ENCODE measurements at regions not wholly inside any gene's neighbourhood (a gene's known extent, or its start where the extent isn't known, plus 50 kb on each side); places are given as distances from the start of the nearest gene placed in this dataset.

DNA sequence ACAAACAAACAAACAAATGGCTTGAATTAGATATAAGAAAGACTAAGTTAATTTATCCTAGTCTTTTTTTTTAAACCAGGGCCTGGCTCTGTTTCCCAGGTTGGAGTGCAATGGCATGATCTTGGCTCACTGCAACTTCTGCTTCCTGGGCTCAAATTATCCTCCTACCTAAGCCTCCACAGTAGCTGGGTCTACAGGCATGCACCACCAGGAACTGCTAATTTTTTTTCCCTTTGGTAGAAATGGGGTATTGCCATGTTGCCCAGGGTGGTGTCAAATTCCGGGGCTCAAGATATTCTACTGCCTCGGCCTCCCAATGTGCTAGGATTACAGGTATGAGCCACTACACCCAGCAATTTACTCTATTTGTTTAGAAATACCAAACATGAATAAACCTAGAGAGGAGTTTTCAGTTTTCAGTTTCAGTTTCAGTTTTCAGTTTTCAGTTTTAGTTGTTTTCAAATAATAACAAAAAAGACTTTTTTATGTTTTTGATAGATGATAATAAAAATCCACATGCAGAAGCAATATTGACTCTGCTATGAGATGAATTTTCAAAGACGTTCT is 817.0 kb downstream of the FLRT2 start:
- CTCF ChIA-PET: interaction anchor here (0.6 kb wide), 1 partner anchor 488 kb away, joined by 3 read pairs; no protein-coding TSS in a partner anchor
- Mint-ChIP-seq H3K27ac (ENCODE audit: unreplicated experiment) (no peak overlapping the region), H3K36me3 (ENCODE audit: insufficient read depth, unreplicated experiment) (no peaks in the 10 kb centered on the region), H3K4me1 (ENCODE audit: low read depth, unreplicated experiment) (peaks cover 7% of the 10 kb centered on the region), H3K4me3 (ENCODE audit: low read depth, unreplicated experiment) (no peak overlapping the region), H3K9me3 (ENCODE audit: low read depth, unreplicated experiment) (peaks cover 3% of the 10 kb centered on the region), H3K27me3 (ENCODE audit: unreplicated experiment) (no peaks in the 10 kb centered on the region)
- TF ChIP-seq, protein P1, sequence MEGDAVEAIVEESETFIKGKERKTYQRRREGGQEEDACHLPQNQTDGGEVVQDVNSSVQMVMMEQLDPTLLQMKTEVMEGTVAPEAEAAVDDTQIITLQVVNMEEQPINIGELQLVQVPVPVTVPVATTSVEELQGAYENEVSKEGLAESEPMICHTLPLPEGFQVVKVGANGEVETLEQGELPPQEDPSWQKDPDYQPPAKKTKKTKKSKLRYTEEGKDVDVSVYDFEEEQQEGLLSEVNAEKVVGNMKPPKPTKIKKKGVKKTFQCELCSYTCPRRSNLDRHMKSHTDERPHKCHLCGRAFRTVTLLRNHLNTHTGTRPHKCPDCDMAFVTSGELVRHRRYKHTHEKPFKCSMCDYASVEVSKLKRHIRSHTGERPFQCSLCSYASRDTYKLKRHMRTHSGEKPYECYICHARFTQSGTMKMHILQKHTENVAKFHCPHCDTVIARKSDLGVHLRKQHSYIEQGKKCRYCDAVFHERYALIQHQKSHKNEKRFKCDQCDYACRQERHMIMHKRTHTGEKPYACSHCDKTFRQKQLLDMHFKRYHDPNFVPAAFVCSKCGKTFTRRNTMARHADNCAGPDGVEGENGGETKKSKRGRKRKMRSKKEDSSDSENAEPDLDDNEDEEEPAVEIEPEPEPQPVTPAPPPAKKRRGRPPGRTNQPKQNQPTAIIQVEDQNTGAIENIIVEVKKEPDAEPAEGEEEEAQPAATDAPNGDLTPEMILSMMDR (IDR thresholded peaks at IDR 0.05; ENCODE audit: unreplicated experiment): no peak
- BruUV-seq (replicated peaks): no TSS peak
- intact Hi-C loops (cut with micrococcal nuclease; ENCODE audit: unreplicated experiment): no loop called here
- no peak for DNase-seq

DNA sequence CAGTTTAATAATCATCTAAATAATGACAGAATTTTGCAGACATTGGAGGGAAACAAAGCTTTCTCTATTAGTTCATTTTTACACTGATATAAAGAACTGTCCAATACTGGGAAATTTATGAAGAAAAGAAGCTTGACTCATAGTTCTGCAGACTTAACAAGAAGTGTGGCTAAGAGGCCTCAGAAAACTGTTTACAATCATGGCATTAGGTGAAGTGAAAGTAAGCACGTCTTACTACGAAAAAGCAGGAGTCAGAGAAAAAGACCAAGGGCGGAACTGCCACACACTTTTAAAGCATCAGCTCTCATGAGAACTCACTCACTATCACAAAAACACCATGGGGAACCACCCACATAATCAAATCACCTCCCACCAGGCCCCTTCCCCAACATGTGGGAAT is 804.4 kb downstream of the FLRT2 start:
- no peak overlapping the region for H3K27ac Mint-ChIP-seq (ENCODE audit: unreplicated experiment)
- CTCF ChIA-PET: no interaction called here
- intact Hi-C loops (cut with micrococcal nuclease; ENCODE audit: unreplicated experiment): no loop called here
- no peak for DNase-seq
- no peaks in the 10 kb centered on the region for H3K4me1 Mint-ChIP-seq (ENCODE audit: low read depth, unreplicated experiment)
- BruUV-seq (replicated peaks): no TSS peak
- no peaks in the 10 kb centered on the region for H3K27me3 Mint-ChIP-seq (ENCODE audit: unreplicated experiment)
- H3K36me3 Mint-ChIP-seq (ENCODE audit: insufficient read depth, unreplicated experiment): no peaks in the 10 kb centered on the region
- TF ChIP-seq, protein P1 (IDR thresholded peaks at IDR 0.05; ENCODE audit: unreplicated experiment): no peak
- no peak overlapping the region for H3K4me3 Mint-ChIP-seq (ENCODE audit: low read depth, unreplicated experiment)
- no peaks in the 10 kb centered on the region for H3K9me3 Mint-ChIP-seq (ENCODE audit: low read depth, unreplicated experiment)

DNA sequence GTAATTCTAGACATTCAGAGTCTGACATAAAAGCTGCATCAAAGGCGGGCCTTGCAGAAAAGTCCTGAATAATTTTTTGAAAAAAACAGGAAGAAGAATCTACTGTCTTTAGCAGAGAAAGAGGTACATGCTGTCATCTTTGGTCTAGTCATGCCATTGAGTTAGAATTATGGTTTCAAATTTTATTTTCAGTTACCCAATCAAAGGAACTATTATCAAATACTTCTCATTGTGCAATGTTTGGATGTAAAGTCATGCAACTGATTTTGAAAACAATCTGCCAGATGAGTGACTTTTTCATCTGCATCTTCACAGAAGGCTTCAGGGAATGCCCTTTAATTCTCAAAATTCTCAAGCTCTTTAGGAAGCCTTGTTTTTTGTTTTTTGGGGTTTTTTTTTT is 803.5 kb downstream of the FLRT2 start:
- DNase-seq: no peak
- intact Hi-C loops (cut with micrococcal nuclease; ENCODE audit: unreplicated experiment): no loop called here
- no peaks in the 10 kb centered on the region for H3K36me3 Mint-ChIP-seq (ENCODE audit: insufficient read depth, unreplicated experiment)
- no peaks in the 10 kb centered on the region for H3K4me1 Mint-ChIP-seq (ENCODE audit: low read depth, unreplicated experiment)
- CTCF ChIA-PET: no interaction called here
- H3K27ac Mint-ChIP-seq (ENCODE audit: unreplicated experiment): no peak overlapping the region
- TF ChIP-seq, protein P1 (IDR thresholded peaks at IDR 0.05; ENCODE audit: unreplicated experiment): no peak
- no TSS peak for BruUV-seq (replicated peaks)
- H3K4me3 Mint-ChIP-seq (ENCODE audit: low read depth, unreplicated experiment): no peak overlapping the region
- H3K27me3 Mint-ChIP-seq (ENCODE audit: unreplicated experiment): no peaks in the 10 kb centered on the region
- no peaks in the 10 kb centered on the region for H3K9me3 Mint-ChIP-seq (ENCODE audit: low read depth, unreplicated experiment)

DNA sequence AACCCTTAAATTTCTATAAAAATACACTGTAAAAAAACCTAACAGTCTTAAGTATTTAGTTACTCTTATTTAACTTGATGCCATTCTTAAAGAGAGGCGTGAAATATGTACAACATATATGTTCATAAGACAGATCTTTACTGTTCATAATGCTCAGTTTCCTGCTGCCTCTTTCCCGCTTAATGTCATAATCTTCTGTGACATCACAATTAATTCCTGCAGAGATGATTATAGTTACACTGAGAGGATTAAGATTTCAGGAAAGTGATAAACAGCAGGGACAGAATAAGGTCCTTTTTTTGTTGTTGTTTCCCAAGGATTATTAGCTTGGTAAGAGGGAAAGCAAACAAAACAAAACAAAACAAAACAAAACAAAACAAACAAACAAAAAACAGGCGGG is 801.4 kb downstream of the FLRT2 start:
- H3K4me1 Mint-ChIP-seq (ENCODE audit: low read depth, unreplicated experiment): no peaks in the 10 kb centered on the region
- H3K36me3 Mint-ChIP-seq (ENCODE audit: insufficient read depth, unreplicated experiment): no peaks in the 10 kb centered on the region
- no peak for DNase-seq
- H3K27me3 Mint-ChIP-seq (ENCODE audit: unreplicated experiment): no peaks in the 10 kb centered on the region
- H3K9me3 Mint-ChIP-seq (ENCODE audit: low read depth, unreplicated experiment): no peaks in the 10 kb centered on the region
- H3K4me3 Mint-ChIP-seq (ENCODE audit: low read depth, unreplicated experiment): no peak overlapping the region
- intact Hi-C loops (cut with micrococcal nuclease; ENCODE audit: unreplicated experiment): no loop called here
- TF ChIP-seq, protein P1 (IDR thresholded peaks at IDR 0.05; ENCODE audit: unreplicated experiment): no peak
- CTCF ChIA-PET: interaction anchor here (0.6 kb wide), 1 partner anchor 21 kb away, joined by 4 read pairs; no protein-coding TSS in a partner anchor
- H3K27ac Mint-ChIP-seq (ENCODE audit: unreplicated experiment): no peak overlapping the region
- BruUV-seq (replicated peaks): no TSS peak

Data from Calu3 (cell line).